Middle frontal gyrus (tissue), 1 donor: ENCODE measurements at regions not wholly inside any gene's neighbourhood (a gene's known extent, or its start where the extent isn't known, plus 50 kb on each side); places are given as distances from the start of the nearest gene placed in this dataset.

Experiments
- DNase-seq: peaks from one replicate; pipeline ENCODE4 v3.0.0-alpha.2; 2015; ENCODE audit warnings: low spot score; ENCODE audit errors: extremely low spot score

DNA sequence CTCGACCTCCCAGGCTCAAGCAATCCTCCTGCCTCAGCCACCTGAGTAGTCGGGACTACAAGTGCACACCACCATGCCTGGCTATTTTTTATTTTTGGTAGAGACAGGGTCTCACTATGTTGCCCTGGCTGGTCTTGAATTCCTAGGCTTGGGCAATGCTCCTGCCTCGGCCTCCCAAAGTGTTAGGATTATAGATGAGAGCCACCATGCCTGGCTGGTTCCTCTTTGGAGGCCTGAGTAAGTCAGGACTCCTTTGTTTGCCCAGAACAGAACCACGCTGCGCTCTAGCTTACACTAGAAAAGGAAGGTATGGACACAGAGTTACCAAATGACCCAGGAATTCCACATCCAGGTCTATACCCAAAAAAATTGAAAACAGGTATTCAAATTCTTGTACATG, 135.9 kb upstream of the SLC1A4 start:
- DNase-seq = no peak

- DNase-seq = no peak
Measured at GRCh38 chr2:64853894-64854293, 135.3 kb upstream of the SLC1A4 start.

- no peak for DNase-seq
Measured at GRCh38 chr2:64854773-64855237, 134.4 kb upstream of the SLC1A4 start.

DNA sequence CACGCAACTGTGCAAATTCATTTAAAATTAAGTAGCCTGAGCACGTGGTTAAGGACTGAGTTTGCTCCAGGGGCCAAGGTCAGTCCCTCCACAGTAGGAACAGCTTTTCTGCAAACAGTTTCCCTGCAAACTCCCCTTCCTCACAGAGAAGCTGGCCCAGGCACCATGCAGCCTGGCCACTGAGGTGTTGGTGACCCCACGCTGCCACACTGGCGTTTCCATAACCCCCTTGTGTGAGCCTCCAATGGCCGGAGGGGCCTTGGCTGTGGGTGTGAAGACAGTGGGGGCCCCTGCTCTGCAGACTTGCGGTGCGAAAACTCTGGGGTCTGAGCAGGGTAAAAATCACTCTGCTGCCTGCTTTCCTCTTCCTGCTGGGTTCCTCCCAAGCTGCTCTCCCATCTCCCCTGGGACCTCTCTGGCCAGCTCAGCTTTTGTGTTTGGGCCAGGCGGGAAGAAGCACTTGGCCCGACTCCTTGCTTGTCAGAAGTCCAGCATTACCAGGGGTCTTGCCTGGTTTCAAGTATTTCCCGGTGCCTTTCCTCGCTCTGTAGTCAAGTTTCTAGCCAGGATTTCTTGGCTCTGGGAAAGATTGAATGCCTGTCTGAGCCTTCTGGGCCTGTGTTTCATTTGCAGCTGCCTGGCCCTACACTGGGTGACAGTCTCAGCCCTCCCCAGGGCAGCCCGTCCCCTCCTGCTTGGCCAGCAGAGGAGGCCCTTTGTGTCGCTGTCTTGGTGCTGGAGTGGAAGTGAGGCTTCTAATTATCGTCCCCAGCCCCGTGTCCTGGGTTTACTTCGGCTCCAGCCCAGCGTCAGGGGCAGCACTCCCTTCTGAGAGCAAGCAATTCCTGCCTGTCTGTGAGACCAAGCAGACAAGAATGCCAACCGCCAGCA, 131.4 kb upstream of the SLC1A4 start:
- no peak for DNase-seq

DNA sequence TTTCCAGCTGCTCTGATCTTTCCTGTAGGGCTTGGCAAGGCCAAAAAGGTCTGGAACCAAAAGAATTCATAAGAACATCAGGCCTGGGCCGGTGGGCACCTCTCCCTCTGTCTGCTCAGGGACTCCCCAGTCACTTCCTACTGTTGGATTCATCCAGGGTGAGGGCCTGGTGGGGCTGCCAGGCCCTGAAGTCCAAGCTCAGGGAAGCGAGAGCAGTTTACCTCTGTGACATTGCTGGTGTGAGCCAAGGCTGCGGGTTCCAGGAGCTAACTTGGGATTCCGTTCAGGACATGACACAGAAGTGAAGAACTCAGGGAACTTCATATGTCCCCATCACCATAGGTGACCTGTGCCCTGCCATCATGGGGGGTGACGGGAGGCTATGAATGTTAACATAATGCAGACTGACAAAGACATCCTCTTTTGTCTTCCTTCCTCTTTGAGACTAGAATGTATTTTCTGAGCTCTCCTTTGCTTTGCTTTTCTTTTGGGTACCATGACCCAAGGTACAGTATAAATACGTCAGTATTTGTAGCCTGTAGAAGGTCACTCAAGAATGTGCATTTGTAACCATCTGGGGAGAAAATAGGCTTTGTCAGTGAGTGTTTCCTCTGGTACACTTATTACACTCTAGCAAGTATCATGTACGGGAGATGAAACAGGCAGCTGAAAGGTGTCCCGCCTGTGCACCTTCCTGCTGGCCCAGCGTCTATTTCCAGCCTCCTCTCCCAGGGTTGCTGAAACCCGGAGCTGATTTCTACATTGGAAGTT, 130.5 kb upstream of the SLC1A4 start:
- no peak for DNase-seq

DNA sequence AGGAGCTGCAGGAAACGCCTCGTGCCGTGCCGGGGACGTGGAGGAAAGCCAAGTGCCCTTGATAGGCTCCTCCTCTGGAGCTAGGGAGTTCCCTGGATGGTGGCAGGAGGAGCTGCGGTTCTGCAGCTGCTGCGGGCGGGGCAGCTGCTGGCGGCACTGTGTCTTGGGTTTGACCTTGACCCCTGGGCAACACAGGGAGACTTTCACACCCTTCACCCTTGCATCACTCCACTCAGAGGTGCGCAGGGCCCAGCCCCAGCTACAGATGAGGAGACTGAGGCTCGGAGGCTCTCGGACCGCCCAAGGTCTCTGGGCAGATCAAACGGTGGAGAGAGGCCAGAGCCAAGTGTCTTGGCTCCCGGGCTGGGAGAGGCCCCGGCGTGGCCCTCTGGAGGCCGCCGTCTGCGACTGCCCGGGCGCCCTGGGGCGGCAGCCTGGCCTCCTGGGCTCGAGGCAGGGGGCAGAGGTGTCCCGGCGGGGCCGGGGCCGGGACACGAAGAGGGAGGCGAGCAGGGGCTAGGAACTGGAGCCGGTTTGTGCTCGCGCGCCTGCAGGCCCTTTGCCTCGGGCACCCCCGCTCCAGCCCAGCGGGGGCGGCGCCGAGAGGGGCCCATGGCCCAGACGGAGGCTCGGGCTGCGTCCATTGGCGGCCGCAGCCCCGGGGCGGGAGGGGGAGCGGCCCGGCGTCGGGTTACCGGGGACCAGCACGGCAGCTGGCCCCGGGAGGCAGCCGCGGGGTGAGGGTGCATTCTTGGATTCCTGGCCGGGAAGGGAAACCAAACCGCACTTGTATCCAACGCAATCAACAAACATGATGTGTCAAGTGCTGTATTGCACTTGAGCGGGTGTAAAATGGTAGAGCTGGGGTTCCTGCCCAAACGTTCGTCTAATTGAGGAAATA, 129.6 kb upstream of the SLC1A4 start:
- DNase-seq = no peak

- no peak for DNase-seq
Measured at GRCh38 chr2:64860276-64860885, 128.8 kb upstream of the SLC1A4 start.

DNA sequence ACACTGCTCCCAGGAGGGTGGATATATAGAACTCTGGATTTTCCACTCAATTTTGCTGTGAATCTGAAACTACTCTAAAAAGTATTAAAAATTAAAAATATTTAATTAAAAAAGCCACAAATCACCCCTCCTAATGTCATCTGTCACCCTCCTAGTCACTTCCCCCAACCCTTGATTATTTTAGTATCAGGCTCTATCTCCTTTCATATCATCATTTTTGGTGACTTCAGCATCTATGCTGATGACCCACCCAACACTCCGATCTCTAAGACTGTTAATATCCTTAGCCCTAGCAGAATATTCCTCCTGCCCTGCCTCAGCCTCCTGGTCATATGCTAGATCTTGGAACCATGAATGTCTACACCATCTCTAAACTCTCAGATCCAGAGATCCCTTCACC, 128.3 kb upstream of the SLC1A4 start:
- DNase-seq = no peak

GRCh38 chr2:64861452-64862397, 127.5 kb upstream of the SLC1A4 start:
- DNase-seq = no peak

DNA sequence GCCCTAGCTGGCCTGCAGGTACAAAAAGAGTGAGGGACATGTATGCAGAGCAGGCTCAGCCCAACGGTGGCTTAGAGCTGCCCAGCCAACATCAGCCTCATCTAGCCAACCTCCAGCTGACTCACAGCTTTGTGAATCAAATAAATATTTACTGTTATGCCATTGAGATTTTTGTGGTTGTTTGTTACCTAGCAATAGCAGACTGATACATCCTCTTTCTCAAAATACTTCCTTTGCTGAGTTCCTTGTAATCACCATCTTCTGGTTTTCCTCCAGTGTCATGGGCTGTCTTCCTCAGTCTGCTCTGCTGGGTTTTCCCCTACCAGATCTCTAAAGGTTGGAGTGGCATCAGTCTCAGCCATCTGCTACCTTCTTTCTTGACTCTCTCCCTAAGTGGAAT, 126.6 kb upstream of the SLC1A4 start:
- DNase-seq = no peak

- no peak for DNase-seq
Measured at GRCh38 chr2:64863097-64863820, 125.9 kb upstream of the SLC1A4 start.

- DNase-seq = peak; percentile 61
Measured at GRCh38 chr2:64865073-64865830, 123.9 kb upstream of the SLC1A4 start.

DNA sequence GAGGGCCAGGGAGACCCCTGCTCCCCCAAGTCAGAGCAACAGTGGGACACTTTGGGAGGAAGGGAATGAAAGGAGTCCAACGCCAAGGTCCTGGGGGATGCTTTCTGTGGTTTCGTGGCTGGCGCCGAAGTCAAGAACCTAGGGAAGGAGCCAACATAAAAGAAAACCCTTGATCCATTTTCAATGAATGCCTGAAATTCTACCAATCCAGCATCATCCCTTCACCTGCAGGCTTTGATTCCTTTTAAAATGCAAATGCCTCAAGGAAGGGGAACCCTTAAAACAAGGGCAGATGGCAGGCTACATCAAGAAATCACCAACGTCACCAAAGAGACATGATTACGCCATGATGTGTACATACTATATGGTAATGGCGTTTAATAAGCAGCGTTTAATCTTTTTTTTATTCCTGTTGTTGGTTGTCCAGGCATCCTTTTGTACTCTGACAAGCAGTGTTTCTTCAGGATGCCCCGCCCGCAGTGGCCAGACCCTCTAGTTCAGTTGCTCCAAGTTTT, 123.3 kb upstream of the SLC1A4 start:
- DNase-seq = no peak

DNA sequence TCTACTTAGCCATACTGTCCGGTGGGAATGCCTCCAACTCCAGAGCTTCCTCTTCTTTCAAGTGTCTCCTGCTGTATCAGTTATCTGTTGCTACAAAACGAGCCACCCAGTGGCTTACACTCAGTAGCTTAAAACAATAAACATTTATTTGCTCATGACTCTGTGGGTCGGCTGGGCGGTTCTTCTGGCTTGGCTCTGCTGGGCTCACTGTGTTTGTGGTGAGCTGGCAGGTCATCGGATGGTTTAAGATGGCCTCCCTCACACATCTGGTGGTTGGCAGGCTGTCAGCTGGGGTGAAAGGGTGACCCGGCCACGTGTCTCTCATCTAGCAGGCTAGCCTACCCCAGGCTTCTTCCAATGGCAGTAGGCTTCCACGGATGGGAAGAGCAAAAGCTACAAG, 122.4 kb upstream of the SLC1A4 start:
- DNase-seq = no peak

- DNase-seq = no peak
Measured at GRCh38 chr2:64867253-64867996, 121.8 kb upstream of the SLC1A4 start.

DNA sequence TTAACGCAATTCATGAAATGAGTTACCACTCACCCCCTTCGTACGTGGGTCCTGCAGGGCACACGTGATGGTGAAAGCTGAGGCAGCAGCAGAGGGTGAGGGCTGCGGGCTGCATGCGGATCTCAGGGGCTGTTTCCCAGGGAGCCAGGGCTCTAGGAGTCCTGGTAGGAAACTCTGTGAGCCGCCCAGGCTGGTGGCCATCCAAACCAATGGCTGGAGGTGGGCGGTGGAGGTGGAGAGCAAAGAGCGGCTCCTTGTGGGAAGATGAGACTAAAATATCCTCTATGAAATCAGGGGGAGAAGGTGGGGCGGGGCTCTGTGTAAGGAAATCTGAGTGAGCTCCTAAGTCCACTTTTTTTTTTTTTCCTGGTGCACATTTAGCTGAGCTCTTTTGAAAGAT, 120.1 kb upstream of the SLC1A4 start:
- no peak for DNase-seq

GRCh38 chr2:64873472-64873924, 115.7 kb upstream of the SLC1A4 start:
- no peak for DNase-seq
